Hematopoietic multipotent progenitor cell treated with erythropoietin and hydrocortisone succinate and interleukin-3 and kit ligand, for 15 days (in vitro differentiated cells): ENCODE measurements at regions not wholly inside any gene's neighbourhood (a gene's known extent, or its start where the extent isn't known, plus 50 kb on each side); places are given as distances from the start of the nearest gene placed in this dataset.
"Not testable (repeated sequence)": the region's sequence is repeated elsewhere in the genome, so short reads cannot be mapped to it uniquely, and the experiment has no call there.

Experiments used
- DNase-seq: peaks from one replicate; pipeline ENCODE4 v3.0.0-alpha.2; 2015; ENCODE audit warnings: low spot score

- no peak for DNase-seq
These were observed 275.6 kb downstream of the CETN3 start for GRCh38 chr5:90133941-90134340.

- no peak for DNase-seq
These were observed 278.0 kb downstream of the CETN3 start for GRCh38 chr5:90131383-90132133.

GRCh38 chr5:90128551-90128950, 281.0 kb downstream of the CETN3 start:
- no peak for DNase-seq

GRCh38 chr5:90119531-90119971, 290.0 kb downstream of the CETN3 start:
- no peak for DNase-seq

- no peak for DNase-seq
These were observed 292.6 kb downstream of the CETN3 start for GRCh38 chr5:90117005-90117404.

- no peak for DNase-seq
These were observed 296.4 kb downstream of the CETN3 start for GRCh38 chr5:90113108-90113507.

- DNase-seq: no peak
These were observed 297.4 kb downstream of the CETN3 start for GRCh38 chr5:90112033-90112692.

GRCh38 chr5:90111364-90112032, 298.1 kb downstream of the CETN3 start:
- no peak for DNase-seq

GRCh38 chr5:90109285-90109684, 300.3 kb downstream of the CETN3 start:
- no peak for DNase-seq

- DNase-seq: no peak
These were observed 310.5 kb downstream of the CETN3 start for GRCh38 chr5:90099099-90099498.

GRCh38 chr5:90097082-90097477, 312.5 kb downstream of the CETN3 start:
- no peak for DNase-seq

GRCh38 chr5:90096415-90097081, 313.0 kb downstream of the CETN3 start:
- no peak for DNase-seq

GRCh38 chr5:90095292-90096060, 314.1 kb downstream of the CETN3 start:
- DNase-seq: no peak

- DNase-seq: no peak
These were observed 315.6 kb downstream of the CETN3 start for GRCh38 chr5:90093751-90094485.

- no peak for DNase-seq
These were observed 316.8 kb downstream of the CETN3 start for GRCh38 chr5:90092734-90093133.

- no peak for DNase-seq
These were observed 325.2 kb downstream of the CETN3 start for GRCh38 chr5:90084342-90084741.

- DNase-seq: not testable (repeated sequence)
These were observed 336.5 kb downstream of the CETN3 start for GRCh38 chr5:90073026-90073570.

- no peak for DNase-seq
These were observed 337.9 kb downstream of the CETN3 start for GRCh38 chr5:90071656-90072055.

GRCh38 chr5:90071066-90071465, 338.5 kb downstream of the CETN3 start:
- no peak for DNase-seq

GRCh38 chr5:90066920-90067319, 342.6 kb downstream of the CETN3 start:
- no peak for DNase-seq
